ENCODE measurements at regions not wholly inside any gene's neighbourhood (a gene's known extent, or its start where the extent isn't known, plus 50 kb on each side); places are given as distances from the start of the nearest gene placed in this dataset.

DNA sequence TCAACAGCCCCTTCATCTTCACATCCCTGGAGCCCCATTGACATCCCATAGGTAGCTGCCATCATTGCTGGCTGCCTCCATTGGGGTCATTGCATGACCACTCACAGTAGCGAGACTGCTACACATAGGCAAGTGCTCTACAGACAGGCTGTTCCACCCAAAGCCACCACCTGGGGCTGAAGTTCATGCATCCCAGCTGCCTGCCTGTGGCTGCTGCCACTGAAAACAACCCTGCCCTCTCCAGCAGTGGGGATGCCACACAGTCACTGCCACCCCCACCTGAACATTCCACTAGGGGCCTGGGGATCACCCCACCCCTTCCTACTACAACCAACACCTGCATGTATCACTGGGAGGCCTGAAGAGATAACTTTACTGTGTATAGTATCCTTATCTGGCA is 59.5 kb upstream of the CTAGE1 start:
- TF ChIP-seq REST (IDR thresholded peaks at IDR 0.05; ENCODE audit: insufficient read depth in 1 of 2, low read depth in 2 of 2, low read length in 2 of 2) (no peak), POLR2AphosphoS5 (IDR thresholded peaks at IDR 0.05; ENCODE audit: low read depth, low read length) (no peak), TAF1 (IDR thresholded peaks at IDR 0.05; ENCODE audit: borderline replicate concordance, insufficient read depth, low read length) (no peak), FOXP2 (optimal IDR thresholded peaks at IDR 0.05; ENCODE audit: borderline replicate concordance, extremely low read depth, extremely low read length, insufficient read depth) (no peak), SIN3A (IDR thresholded peaks at IDR 0.05; ENCODE audit: borderline replicate concordance, insufficient read depth, low read length) (no peak)

DNA sequence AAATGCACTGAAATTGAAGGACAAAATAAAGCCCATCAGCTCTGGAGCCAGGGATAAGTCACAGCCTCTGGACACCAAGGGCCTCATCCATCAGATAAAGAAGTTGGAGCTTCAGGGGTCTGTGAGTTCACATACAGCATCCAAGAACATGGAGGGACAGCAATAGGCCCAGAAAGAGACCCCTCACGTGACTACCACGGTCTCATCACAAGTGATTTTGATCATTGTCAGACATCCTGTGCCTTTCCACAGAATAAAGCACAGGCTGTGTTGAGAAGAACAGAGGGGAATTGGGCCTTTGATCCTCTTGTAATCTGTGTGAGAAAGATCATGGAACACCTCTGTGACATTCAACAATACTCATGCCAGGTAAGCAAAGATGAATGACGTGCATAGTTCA is 65.2 kb upstream of the CTAGE1 start:
- no peak for TF ChIP-seq SIN3A (IDR thresholded peaks at IDR 0.05; ENCODE audit: borderline replicate concordance, insufficient read depth, low read length)
- TF ChIP-seq REST (IDR thresholded peaks at IDR 0.05; ENCODE audit: insufficient read depth in 1 of 2, low read depth in 2 of 2, low read length in 2 of 2), result no peak
- no peak for TF ChIP-seq TAF1 (IDR thresholded peaks at IDR 0.05; ENCODE audit: borderline replicate concordance, insufficient read depth, low read length)
- TF ChIP-seq FOXP2 (optimal IDR thresholded peaks at IDR 0.05; ENCODE audit: borderline replicate concordance, extremely low read depth, extremely low read length, insufficient read depth), result no peak
- TF ChIP-seq POLR2AphosphoS5 (IDR thresholded peaks at IDR 0.05; ENCODE audit: low read depth, low read length), result no peak

- TF ChIP-seq REST (IDR thresholded peaks at IDR 0.05; ENCODE audit: insufficient read depth in 1 of 2, low read depth in 2 of 2, low read length in 2 of 2) (no peak), POLR2AphosphoS5 (IDR thresholded peaks at IDR 0.05; ENCODE audit: low read depth, low read length) (no peak)
These were observed 65.7 kb upstream of the CTAGE1 start for GRCh38 chr18:22483407-22483806.

DNA sequence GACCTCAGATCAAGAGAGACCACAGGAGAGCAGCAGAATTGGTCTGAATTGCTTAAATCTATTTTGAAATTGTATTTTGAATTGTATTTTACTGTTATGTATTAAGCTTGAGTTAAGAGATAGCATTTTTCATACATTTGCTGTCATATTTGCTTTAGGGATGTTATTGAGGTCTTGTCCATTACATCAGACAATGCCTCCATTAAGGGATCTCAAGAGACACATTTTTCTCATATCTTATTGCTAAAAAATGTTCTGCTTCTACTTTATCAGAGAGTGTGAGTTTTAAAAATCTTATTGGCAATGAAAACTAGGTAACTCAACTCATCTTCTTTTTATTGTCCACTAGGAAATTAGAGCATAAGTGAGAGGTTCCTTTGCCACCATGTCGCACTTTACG is 66.8 kb upstream of the CTAGE1 start:
- TF ChIP-seq SIN3A (IDR thresholded peaks at IDR 0.05; ENCODE audit: borderline replicate concordance, insufficient read depth, low read length) (no peak), TAF1 (IDR thresholded peaks at IDR 0.05; ENCODE audit: borderline replicate concordance, insufficient read depth, low read length) (no peak), FOXP2 (optimal IDR thresholded peaks at IDR 0.05; ENCODE audit: borderline replicate concordance, extremely low read depth, extremely low read length, insufficient read depth) (no peak), REST (IDR thresholded peaks at IDR 0.05; ENCODE audit: insufficient read depth in 1 of 2, low read depth in 2 of 2, low read length in 2 of 2) (no peak), POLR2AphosphoS5 (IDR thresholded peaks at IDR 0.05; ENCODE audit: low read depth, low read length) (no peak)

- TF ChIP-seq POLR2AphosphoS5 (IDR thresholded peaks at IDR 0.05; ENCODE audit: low read depth, low read length), result no peak
- TF ChIP-seq SIN3A (IDR thresholded peaks at IDR 0.05; ENCODE audit: borderline replicate concordance, insufficient read depth, low read length), result no peak
- TF ChIP-seq REST (IDR thresholded peaks at IDR 0.05; ENCODE audit: insufficient read depth in 1 of 2, low read depth in 2 of 2, low read length in 2 of 2), result no peak
- TF ChIP-seq TAF1 (IDR thresholded peaks at IDR 0.05; ENCODE audit: borderline replicate concordance, insufficient read depth, low read length), result no peak
- no peak for TF ChIP-seq FOXP2 (optimal IDR thresholded peaks at IDR 0.05; ENCODE audit: borderline replicate concordance, extremely low read depth, extremely low read length, insufficient read depth)
These were observed 68.1 kb upstream of the CTAGE1 start for GRCh38 chr18:22485808-22486244.
